GOT3 (cell line): ENCODE measurements at regions not wholly inside any gene's neighbourhood (a gene's known extent, or its start where the extent isn't known, plus 50 kb on each side); places are given as distances from the start of the nearest gene placed in this dataset.

Experiments
- DNase-seq: peaks from one replicate; lab custom pipeline; 2025; ENCODE audit warnings: mixed read lengths; lab: John Stamatoyannopoulos, UW

DNA sequence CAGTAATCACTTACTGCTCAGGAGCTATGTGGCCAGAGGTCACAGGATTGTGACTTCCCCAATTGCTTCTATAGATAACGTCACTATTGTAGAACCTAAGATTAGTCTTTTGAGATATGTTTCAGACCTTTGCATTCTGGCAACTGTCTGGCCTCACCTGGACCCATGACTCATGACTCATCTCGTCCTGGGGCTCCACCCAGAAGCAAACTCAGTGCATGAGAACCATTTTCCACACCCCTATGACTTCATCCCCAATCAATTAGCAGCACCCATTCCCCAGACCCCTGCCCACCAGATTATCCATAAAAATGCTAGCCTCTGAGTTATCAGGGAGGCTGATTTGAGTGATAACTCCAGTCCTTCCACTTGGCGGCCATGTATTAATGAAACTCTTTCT lies 186.9 kb downstream of the EMP1 start:
- no peak for DNase-seq

DNA sequence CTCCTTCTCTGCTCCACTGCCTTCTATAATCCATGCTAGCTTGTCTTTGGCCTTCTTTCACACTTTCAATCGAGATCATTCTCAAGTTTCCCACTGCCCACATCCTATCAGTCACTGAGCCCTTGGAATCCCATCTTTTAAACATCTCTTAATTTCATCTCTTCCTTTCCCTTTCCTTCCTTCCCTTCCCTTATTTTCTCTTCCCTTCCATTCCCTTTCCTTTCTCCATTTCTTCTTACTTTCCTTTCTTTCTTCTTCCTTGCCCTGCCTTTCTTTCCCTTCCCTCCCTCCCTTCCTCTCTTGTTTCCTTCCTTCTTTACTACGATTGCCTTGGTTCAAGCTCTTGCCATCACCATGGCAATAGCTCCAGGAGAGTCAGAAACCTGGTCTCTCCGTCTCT lies 183.8 kb downstream of the EMP1 start:
- no peak for DNase-seq

DNA sequence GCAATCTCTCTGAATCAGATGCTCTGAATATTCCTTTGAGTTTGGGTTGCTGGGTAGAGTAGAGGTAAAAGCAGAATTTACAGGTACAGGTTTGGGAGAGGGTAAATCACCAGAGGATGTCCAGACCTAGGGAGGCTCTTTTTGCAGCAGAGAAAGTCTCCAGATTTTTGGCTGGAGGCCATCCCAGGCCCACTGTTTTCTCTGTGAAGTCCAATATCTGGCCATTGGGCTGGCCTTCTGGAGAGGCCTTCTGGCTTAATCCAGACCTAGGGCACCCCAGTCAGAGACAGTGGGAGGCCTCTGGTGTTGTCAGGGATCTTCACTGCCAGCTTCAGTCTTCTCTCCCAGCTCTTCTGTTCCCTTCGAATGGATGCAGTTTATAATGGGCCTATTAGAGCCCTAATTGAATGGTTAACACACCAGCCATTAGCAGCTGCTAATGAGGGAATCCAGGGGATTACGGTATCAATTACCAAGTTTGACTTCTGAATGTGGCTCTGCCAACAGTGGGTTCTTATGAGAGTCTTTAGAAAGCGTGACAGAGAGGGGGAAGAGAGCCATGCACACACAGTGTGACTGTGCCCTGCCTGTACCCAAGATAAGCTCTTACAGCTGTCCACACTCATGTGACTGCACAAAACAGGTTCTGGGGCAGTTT lies 183.1 kb downstream of the EMP1 start:
- DNase-seq: no peak

DNA sequence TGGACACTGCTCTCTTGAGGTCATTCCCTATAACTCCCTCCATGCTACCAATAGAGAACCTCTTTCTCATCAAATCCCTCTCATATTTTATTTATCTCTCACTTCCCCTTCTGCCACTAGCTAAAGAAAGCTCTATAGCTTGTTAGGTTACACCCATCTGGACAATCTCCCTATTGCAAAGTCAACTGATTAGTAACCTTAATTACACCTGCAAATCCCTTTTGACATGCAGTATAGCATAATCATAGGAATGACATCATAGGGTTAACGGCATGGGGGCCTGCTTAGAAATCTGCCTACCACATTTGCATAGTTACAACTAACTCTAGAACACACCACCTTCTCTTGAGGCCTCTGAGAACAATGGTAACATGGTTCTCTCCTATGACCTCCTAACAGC lies 181.2 kb downstream of the EMP1 start:
- DNase-seq: no peak

DNA sequence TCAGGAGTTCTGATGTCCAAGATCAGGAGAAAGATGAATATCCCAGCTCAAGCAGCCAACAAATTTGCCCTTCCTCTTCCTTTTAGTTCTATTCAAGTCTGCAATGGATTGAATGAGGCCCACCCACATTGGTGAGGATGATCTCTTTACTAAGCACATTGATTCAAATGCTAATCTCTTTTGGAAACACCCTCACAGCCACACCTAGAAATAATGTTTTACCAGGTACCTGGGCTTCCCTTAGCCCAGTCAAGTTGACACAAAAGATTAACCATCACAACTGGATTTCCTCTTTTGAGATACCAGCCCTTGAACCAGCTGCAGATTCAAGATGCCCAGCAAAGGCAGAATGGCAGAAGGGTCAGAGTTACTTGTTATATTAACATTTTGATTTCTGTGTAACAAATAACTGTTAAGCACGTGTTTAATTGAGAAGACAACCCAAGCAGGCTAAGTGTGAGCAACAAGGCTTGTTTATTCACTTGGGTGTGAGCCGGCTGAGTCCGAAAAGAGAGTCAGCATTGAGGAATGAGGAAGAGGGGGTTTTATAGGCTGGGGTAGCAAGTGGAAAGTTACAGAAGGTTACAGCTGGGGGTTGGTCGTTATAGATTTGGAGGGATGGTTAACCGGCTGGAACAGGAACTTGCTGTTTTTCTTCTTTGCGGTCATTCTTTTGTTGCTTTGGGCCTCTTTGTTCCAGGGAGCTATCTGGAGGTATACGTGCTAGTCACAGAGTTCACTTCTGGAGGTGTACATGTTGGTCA lies 180.3 kb downstream of the EMP1 start:
- no peak for DNase-seq

DNA sequence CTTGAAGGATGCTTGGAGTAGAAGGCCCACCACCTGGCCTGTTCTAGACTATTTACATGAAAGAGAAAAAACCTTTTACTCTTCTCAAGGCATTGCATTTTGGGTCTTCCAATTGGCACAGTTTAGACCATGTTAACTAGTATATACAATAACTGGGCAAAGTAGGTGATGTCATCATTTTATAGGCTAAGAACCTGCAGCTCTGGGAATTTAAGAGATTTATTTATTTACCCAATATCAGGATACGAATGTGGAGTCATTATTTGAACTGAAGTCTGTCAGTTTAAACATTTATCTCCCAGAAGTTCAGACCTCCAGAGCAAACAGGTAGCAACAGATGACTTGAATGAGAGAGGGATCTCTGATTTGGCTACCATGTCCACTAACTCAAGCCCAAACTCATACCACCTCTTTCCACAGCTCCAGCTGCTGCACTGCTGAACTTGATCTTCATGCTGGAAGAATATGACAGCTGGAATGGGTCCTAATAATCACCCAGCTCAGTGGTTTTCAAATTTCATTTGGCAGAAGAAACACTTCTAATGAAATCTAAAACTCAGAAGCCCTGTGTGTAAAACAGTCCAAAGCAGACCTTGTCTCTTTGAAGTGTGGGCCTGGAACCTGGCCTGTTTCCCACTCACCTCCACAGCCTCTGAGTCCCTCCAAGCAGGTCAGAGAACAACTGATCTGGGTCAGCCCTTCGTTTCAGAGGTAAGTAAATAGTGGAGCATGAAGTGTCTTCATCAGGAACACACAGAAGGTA lies 179.2 kb downstream of the EMP1 start:
- DNase-seq: no peak

DNA sequence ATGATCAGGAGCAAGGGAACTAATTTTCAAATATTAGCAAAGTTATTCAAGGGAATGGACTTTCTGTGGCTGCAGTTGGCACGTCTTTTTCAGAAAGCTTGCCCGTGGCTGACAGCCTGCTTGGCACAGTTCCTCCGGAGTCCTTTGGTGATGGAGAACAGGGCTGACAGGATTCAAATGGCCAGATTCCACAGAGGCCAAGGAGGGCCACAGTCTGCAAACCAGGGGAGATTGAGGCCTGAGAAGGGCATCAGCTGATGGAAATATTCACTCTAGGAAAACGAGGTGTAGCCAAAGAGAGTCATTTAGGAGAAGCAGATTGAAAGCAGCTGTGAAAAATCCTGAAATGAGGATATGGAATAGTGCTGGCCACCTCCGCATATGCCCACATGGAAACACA lies 178.3 kb downstream of the EMP1 start:
- no peak for DNase-seq

DNA sequence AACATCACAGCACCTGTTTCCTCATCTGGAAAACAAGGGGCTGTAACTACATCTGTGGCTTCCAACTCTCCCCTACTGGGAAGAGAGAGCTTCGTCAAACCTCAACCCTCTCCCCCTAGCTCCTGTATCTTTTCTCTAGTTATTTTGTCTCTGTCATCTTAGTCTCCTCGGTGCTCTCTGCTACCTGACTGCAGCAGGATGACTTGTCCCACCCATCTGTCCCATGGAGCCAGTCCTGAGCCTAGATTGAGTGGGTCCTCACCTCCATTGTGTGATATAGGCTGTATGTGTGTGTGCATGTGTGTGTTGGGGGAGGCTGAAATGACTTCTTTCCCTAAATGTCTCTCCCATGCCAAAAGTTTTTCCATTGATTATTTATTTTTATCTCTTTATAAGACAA lies 177.3 kb downstream of the EMP1 start:
- DNase-seq: no peak

DNA sequence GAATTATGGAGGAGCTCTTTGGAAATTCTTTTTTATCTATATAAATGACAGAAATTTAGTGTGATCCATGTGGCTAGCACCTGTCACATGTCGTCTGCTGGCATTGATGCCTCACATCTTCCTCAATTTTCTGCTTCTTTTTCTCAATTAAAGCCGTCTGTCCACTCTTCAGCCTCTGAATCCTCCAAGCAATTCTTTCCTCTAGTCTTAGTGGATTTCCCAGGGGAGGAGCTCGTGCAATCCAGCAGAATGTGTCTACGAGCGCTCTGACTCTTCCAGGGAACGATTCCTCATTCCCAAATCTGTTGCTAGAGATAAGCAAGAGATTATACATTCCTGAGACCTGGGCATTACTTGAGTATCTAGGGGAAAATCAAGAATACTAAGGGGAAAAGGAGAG lies 176.6 kb downstream of the EMP1 start:
- no peak for DNase-seq

DNA sequence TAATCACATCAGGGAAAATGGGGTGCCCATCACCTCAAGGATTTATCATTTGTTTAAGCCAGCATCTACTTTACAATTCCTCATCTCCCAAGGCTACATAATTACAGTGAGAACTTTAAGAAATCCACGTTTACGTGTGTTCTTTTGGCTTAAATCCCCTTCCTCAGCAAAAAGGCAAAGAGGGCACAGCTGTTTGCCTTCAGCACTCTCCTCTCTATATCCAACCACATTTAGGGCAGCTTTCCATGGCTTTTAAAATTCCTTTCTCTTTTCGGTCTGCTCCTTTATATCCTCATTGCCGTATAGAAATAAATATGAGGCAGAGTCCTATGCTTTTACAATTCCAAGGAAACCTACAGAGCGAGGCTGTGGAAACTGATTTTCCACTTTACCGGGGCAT lies 175.9 kb downstream of the EMP1 start:
- DNase-seq: no peak

DNA sequence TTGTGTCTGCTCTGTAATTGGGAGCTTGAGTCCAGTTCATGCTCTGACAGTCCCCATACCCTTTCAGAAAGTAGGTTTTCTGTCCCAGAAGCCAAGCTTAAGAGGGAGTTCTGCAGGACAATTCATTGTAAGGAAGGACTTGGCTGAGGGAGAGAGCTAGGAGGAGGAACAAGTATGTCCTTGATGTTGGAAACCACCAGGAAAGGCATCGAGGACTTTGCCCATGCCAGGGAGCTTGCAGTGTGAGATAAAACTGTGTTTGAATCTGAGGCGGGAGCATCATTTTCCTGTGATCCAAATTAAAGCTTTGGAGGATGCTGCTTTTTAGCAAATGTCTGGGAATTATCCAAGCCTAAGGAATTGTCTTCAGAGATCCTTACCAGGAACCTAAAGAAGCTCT lies 175.3 kb downstream of the EMP1 start:
- DNase-seq: no peak

DNA sequence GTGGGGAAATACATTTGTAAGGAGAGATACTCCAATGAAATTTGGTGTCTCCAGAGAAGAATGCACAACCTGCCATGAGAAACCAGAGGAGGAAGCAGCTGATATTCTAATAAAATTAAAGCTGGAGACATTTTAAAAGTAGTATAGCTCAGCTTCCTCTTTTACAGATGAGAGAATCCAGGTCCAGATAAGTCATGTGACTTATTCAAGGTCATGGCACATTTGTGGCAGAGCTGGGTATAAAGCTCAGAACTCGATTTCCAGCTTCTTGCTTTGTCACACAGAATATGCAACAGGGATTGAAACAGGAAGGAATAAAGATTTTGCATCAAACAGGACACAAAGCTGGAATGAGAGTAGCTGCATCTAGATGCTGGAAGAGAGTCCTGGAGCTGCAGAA lies 174.8 kb downstream of the EMP1 start:
- DNase-seq: no peak

DNA sequence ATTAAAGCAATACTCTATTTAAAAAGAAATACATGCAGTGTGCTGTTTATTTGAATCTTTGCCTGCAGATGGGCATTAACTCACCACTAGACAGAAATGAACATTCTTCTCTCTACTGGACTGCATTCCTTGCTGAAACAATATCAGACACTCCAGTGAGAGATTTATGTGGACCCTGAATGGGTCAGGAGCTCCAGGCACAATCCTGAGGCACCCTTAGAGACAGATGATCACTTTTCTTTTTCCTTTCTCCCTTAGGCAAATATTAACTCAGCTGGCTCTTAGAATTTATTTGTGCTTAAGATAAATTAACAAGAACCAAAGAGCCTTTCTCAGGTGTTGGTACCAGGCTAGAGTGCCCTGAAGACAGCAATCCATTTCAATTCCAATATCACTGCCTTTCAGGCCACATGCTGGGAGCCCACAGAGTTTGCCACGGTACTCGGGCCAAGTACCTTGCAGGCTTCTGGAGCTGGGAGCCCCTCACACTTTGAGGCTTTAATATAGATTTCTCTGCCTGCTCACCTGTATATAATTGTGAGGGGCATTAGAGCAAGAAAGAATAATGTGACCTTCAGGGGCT lies 173.0 kb downstream of the EMP1 start:
- DNase-seq: no peak

DNA sequence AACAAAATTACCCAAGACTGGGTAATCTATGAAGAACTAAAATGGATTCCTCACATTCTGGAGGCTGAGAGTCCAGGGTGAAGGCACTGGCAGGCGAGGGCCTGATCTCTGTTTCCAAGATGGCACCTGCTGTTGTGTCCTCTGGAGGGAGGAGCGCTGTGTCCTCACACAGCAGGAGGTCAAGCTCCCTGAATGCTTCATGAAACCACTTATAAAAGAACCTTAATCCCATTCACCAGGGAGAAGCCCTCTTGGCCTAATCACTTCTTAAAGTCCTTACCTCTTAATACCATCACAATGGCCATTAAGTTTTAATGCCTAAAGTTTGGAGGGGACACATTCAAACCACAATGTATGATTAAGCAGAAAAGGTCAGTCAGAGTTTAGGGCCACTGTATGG lies 172.4 kb downstream of the EMP1 start:
- no peak for DNase-seq

DNA sequence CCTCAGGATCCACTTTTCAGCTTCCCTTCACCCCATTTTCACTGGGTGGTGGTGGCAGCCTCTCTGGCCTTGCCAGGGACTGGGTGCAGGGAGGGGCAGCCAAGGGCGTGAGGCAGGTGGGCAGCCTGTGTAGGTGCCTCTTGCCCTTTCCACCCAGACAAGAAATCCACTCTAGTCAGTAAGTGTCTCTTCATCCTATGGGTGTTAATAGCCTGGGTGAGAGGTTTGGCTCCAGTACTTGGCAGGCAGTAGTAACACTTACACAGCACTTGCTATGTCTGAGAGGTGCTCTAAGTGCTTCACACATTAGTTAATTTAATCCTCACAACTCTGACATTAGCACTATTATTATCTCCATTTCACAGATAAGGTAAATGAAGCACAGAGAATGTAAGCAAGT lies 171.9 kb downstream of the EMP1 start:
- no peak for DNase-seq

DNA sequence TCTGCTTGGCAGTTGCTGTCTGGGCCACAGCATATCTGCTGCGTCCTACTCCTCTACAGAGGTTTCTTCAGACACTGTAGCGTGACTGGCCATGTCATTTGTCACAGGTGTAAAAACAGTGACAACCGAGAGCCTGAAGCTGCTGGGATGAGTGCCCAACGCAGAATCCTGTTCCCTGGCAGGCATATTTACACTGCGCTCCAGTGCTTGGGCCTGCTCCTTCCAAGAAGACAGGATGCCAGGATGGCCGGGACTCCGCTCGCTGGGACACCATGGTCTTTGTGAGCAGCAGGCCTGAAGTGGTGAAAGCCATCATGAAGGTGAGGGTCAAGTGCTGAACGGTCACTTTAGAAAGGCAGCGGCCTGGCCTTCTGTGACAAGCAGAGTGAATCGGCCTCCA lies 171.4 kb downstream of the EMP1 start:
- DNase-seq: no peak

DNA sequence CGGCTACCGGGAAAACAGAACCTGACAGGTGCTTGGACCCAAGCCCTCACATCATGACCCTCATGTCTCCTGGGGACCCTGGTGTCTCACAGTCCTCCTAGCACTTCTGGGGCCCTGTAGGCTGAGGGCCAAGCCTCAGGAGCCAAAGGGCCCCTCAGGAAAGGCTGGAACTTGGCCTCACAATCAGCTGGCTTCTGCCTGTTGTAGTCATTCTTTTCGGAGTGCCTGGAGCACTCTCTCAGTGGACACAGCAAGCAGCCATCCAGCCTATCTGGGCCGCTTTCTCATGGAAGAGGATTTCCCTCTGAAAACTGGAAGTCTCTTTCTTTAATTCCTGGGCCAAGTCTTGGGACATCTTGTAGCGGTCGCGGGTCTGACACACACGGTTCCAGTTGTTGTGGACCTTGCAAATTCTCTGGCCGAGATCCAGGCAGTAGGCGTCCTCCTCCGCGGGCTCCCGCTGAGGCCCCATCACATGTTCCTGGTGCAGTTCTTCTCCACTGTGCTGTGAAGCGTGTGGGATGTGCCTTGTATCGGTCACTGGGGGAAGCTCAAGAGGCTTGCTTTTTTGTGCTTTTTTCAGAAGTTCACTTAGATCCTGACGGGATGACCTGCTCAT lies 169.3 kb downstream of the EMP1 start:
- DNase-seq: no peak

DNA sequence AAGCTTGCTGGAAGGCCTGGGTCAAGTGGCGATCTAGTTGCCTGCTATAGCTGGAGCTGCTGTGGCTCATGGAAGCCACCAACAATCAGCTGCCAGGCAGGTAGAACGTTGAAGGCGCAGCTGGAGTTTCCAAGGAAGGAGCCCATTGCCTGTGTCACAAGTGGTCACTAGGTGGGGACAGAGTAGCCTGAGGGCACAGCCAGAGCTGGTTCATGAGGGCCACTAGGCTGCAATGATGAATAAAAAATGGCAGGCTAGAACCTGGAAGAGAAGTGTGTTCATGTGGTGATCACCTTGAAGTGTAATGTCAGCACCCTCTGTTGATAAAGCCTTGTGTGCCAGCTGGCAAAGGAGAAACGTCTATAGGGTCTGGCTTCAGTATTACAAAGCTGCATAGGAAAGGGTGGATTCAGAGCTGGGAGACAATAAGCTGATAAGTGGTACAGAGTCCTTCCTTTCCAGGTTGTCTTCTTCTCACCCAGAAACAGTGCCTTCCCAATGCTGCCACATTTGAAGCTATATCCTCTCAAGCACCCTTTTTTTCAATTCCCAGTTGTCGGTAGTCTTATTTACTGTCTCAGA lies 165.8 kb downstream of the EMP1 start:
- no peak for DNase-seq

DNA sequence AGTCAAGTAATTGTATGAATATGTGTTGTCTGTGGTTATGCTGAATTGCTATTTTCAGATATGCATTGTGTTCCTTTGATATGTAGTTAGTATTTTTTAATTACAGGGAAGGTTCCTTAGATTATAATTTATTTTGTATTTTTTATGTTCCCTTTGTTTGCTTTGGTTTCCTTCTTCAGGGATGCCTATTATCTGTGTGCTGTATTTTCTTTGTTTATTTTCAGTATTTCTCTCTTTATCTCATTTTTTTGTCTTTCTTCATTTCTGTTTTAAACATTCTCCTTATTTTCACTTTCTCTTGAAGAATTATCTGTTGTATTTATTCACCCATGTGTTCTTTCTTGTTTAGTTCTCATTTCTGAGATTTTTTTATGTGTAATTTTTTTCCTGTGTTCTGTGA lies 163.1 kb downstream of the EMP1 start:
- no peak for DNase-seq

DNA sequence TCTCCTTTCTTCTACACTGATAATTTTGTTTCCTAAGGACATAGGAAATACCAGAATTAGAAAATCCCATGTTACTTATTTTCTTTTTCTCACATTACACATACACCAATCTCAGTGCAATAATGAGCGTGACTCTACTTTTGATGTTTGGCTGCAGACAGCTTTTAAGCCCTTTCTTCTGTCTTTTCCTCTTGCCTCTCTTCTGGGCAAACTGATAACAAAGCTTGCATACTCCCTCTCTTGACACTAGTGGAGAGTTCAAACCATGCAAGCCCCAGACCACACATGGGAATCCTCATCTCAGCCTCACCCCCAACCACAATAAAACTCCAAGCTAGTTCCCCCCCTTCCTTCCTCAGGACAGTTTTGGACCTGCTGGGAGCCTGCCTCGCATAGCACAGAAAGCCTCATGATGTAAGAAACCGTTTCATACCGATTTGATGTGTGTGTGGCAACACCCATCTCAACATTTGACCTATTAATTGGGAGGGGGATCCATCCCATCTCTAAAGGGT lies 161.9 kb downstream of the EMP1 start:
- no peak for DNase-seq

DNA sequence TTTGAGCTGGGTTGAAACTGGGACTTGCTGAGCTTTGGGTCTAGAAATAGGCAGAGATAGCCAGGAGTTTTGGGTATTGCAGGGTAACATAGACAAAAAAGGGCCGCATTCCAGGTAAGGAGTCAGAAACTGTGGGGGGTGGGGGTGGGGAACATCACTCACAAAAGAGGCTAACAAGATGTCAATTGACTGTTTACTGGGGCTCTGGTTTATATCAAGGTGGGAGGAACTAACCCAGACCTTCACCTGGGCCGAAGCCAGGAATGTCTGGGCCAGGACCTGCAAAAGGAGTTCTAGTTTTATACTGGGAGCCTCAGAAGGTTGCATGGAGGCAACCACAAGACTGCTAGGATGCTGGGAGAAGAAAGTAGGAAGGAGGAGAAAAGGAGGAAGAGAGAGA lies 154.4 kb downstream of the EMP1 start:
- no peak for DNase-seq

DNA sequence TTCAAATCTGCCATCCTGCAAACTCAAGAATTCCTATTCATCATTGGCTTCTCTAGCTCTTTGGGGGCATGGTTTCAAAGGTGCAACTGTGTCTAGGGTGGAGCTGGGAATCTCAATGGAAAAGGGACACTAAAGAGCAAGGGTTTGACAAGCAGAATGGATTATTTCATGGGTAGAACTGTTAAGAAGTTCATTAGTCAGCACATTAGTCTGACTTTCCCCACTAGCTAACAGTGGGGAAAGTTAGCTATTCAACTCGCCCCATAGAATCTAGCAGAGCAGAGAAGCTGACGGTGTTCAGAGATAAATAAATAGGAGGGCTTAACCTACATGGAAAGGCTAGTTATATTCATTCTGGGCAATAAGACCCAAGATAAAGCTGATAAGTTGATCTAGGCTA lies 153.9 kb downstream of the EMP1 start:
- DNase-seq: no peak
